HepG2 (cell line): ENCODE measurements at regions not wholly inside any gene's neighbourhood (a gene's known extent, or its start where the extent isn't known, plus 50 kb on each side); places are given as distances from the start of the nearest gene placed in this dataset.

Experiments used
- ATAC-seq: fragments of 200-7000 bp; cut with Tn5 transposase; 3 replicates; pipeline ENCODE4 v1.9.1; 2020; ENCODE audit warnings: mild to moderate bottlenecking, moderate library complexity
- BruUV-seq: library from RNA; stranded (reverse); fragments of 400-500 nt; replicated peaks from 2 replicates; lab custom pipeline; 2021; lab: Mats Ljungman, UMichigan
- CTCF ChIA-PET: fragments of 300-600 bp; formaldehyde crosslinking; extraction: SDS; loops from one replicate; lab custom pipeline; 2021; ENCODE audit warnings: low total read pairs, inconsistent platforms, low intra/inter-chr PET ratio; lab: Yijun Ruan, JAX
- POLR2A ChIA-PET: fragments of 350-600 bp; sonication (Branson Sonifier 250); formaldehyde crosslinking; loops from one replicate; lab custom pipeline; 2020; ENCODE audit warnings: antibody characterized with exemption, inconsistent platforms; lab: Yijun Ruan, JAX
- DNase-seq: peaks from one replicate; pipeline ENCODE4 v3.0.0-alpha.2; 2015; ENCODE audit warnings: low spot score
- FAIRE-seq: peaks from 3 replicates; lab custom pipeline; 2011; peaks lifted over from hg19 to GRCh38; lab: Jason Lieb, UNC
- H2AFZ ChIP-seq: one replicate; pipeline ENCODE4 v1.6.1; 2011; ENCODE audit warnings: low read length, inconsistent platforms
- H3K27ac ChIP-seq: fragments of 300-600 bp; 3 replicates; pipeline ENCODE4 v1.8.0; 2011; ENCODE audit warnings: mixed run types, mild to moderate bottlenecking, mixed read lengths, low read length, inconsistent platforms; ENCODE audit not compliant: insufficient read depth; ENCODE audit errors: extremely low read length
- H3K27me3 ChIP-seq, 2 experiments: fragments of 200-600 bp in 1 of 2; 2 replicates in 1 of 2; 3 replicates in 1 of 2; pipeline versions ENCODE4 v1.6.0 to v1.8.0; 2011; ENCODE audit warnings: low read length in 2 of 2, mild to moderate bottlenecking in 2 of 2, moderate library complexity in 2 of 2, inconsistent platforms in 1 of 2; ENCODE audit not compliant: insufficient read depth in 2 of 2, control insufficient read depth in 1 of 2
- H3K36me3 ChIP-seq, 2 experiments: fragments of 200-600 bp in 1 of 2; replicated peaks in 1 of 2; 2 replicates in 1 of 2; 3 replicates in 1 of 2; pipeline versions ENCODE4 v1.5.1 to v1.8.0; 2011; ENCODE audit warnings: low read length in 2 of 2, inconsistent platforms in 1 of 2; ENCODE audit not compliant: insufficient read depth in 2 of 2, control insufficient read depth in 1 of 2
- H3K4me1 ChIP-seq: 2 replicates; pipeline ENCODE4 v1.5.1; 2012; ENCODE audit warnings: low read length, inconsistent platforms; ENCODE audit not compliant: insufficient read depth
- H3K4me2 ChIP-seq: 2 replicates; pipeline ENCODE4 v1.6.0; 2011; ENCODE audit warnings: low read depth, low read length, inconsistent platforms
- H3K4me3 ChIP-seq, 3 experiments: fragments of 200-600 bp in 1 of 3; sonication (generic), shearing (Covaris generic) in 1 of 3; replicated peaks in 1 of 3; 2 replicates each; pipeline ENCODE4 v1.5.1; 2011 to 2016; ENCODE audit warnings: low read length in 3 of 3, inconsistent platforms in 2 of 3, low read depth in 2 of 3, mild to moderate bottlenecking in 2 of 3, control low read depth in 1 of 3, mixed read lengths in 1 of 3; ENCODE audit not compliant: insufficient read depth in 1 of 3
- H3K79me2 ChIP-seq: one replicate; pipeline ENCODE4 v1.6.1; 2011; ENCODE audit warnings: low read length, inconsistent platforms; ENCODE audit not compliant: insufficient read depth
- H3K9ac ChIP-seq: 2 replicates; pipeline ENCODE4 v1.6.0; 2011; ENCODE audit warnings: mild to moderate bottlenecking, low read depth, low read length, inconsistent platforms; ENCODE audit not compliant: insufficient read depth
- H3K9me3 ChIP-seq: 2 replicates; pipeline ENCODE4 v1.5.1; 2012; ENCODE audit warnings: mild to moderate bottlenecking, low read length
- H4K20me1 ChIP-seq: 2 replicates; pipeline ENCODE4 v1.6.0; 2011; ENCODE audit warnings: inconsistent platforms, mild to moderate bottlenecking, low read length, moderate library complexity; ENCODE audit not compliant: insufficient read depth
- FOSL1 ChIP-seq: sonication (generic); formaldehyde crosslinking; IDR thresholded peaks from 2 replicates; pipeline ENCODE4 v1.9.0; 2021; ENCODE audit warnings: missing genetic modification reagents, borderline replicate concordance
- GFI1 ChIP-seq: sonication (generic); formaldehyde crosslinking; IDR thresholded peaks from 2 replicates; pipeline ENCODE4 v1.5.0; 2020; ENCODE audit warnings: missing genetic modification reagents, mild to moderate bottlenecking, borderline replicate concordance
- HNF4A ChIP-seq: sonication (generic); formaldehyde crosslinking; IDR thresholded peaks from 2 replicates; pipeline ENCODE4 v1.4.0; 2020; ENCODE audit warnings: missing genetic modification reagents
- MED1 ChIP-seq: sonication (generic); formaldehyde crosslinking; IDR thresholded peaks from 2 replicates; pipeline ENCODE4 v1.4.0; 2020; ENCODE audit warnings: missing genetic modification reagents
- RBFOX2 ChIP-seq: fragments of 200-400 bp; formaldehyde crosslinking; IDR thresholded peaks from 2 replicates; pipeline ENCODE4 v1.6.1; 2017; ENCODE audit warnings: low read depth, mild to moderate bottlenecking, low read length
- SPEN ChIP-seq: sonication (generic); formaldehyde crosslinking; IDR thresholded peaks from 2 replicates; pipeline ENCODE4 v1.5.1; 2020; ENCODE audit warnings: low read depth, mild to moderate bottlenecking, missing genetic modification reagents
- TCF7 ChIP-seq: sonication (generic); IDR thresholded peaks from 2 replicates; pipeline ENCODE4 v1.6.1; 2016; ENCODE audit warnings: antibody characterized with exemption, low read depth
- YY1 ChIP-seq: IDR thresholded peaks from 2 replicates; pipeline ENCODE4 v1.6.1; 2011; ENCODE audit warnings: low read length, low read depth, moderate library complexity, mild to moderate bottlenecking; ENCODE audit not compliant: insufficient read depth, insufficient replicate concordance
- ZFX ChIP-seq: sonication (generic); formaldehyde crosslinking; IDR thresholded peaks from 2 replicates; pipeline ENCODE4 v1.4.0; 2020; ENCODE audit warnings: mild to moderate bottlenecking, low read depth, missing genetic modification reagents, moderate library complexity
- ZFY ChIP-seq: sonication (generic); formaldehyde crosslinking; IDR thresholded peaks from 2 replicates; pipeline ENCODE4 v1.4.0; 2020; ENCODE audit warnings: missing genetic modification reagents
- ZKSCAN5 ChIP-seq: sonication (generic); formaldehyde crosslinking; IDR thresholded peaks from 2 replicates; pipeline ENCODE4 v1.5.1; 2020; ENCODE audit warnings: mild to moderate bottlenecking, missing genetic modification reagents
- ZNF180 ChIP-seq: sonication (generic); formaldehyde crosslinking; IDR thresholded peaks from 2 replicates; pipeline ENCODE4 v1.4.0; 2020; ENCODE audit warnings: low read depth, missing genetic modification reagents, borderline replicate concordance
- ZNF260 ChIP-seq: sonication (generic); formaldehyde crosslinking; IDR thresholded peaks from 2 replicates; pipeline ENCODE4 v1.4.0; 2020; ENCODE audit warnings: missing genetic modification reagents, low read depth, mild to moderate bottlenecking, borderline replicate concordance
- ZNF382 ChIP-seq: sonication (generic); formaldehyde crosslinking; IDR thresholded peaks from 2 replicates; pipeline ENCODE4 v1.5.0; 2020; ENCODE audit warnings: missing genetic modification reagents, mild to moderate bottlenecking, borderline replicate concordance
- ZNF598 ChIP-seq: sonication (generic); formaldehyde crosslinking; IDR thresholded peaks from 2 replicates; pipeline ENCODE4 v1.5.1; 2020; ENCODE audit warnings: mild to moderate bottlenecking, missing genetic modification reagents, borderline replicate concordance
- WGBS: methylation state at CpG from one replicate; pipeline ENCODE4 v1.1.6; 2017; ENCODE audit warnings: low lambda C conversion rate; 5-methylcytosine and 5-hydroxymethylcytosine counted together
- in situ Hi-C: cut with HindIII; loops from 2 replicates; pipeline ENCODE4 v1.10.0; 2017; ENCODE audit warnings: low pct_unique_long_range_greater_than_20kb; ENCODE audit not compliant: extremely low pct_ligation_motif_present
- intact Hi-C: fragments of 100-400 bp; cut with micrococcal nuclease; formaldehyde crosslinking; loops from one replicate; pipeline ENCODE4 v1.10.0; 2022; ENCODE audit not compliant: unreplicated experiment
- TF ChIP-seq, protein P1 (sequence below): sonication (generic); formaldehyde crosslinking; IDR thresholded peaks from 2 replicates; pipeline ENCODE4 v1.5.0; 2020; ENCODE audit warnings: mild to moderate bottlenecking, missing genetic modification reagents
- TF ChIP-seq, protein P2 (sequence below): sonication (generic); formaldehyde crosslinking; IDR thresholded peaks from 2 replicates; pipeline ENCODE4 v1.5.0; 2020; ENCODE audit warnings: missing genetic modification reagents

DNA sequence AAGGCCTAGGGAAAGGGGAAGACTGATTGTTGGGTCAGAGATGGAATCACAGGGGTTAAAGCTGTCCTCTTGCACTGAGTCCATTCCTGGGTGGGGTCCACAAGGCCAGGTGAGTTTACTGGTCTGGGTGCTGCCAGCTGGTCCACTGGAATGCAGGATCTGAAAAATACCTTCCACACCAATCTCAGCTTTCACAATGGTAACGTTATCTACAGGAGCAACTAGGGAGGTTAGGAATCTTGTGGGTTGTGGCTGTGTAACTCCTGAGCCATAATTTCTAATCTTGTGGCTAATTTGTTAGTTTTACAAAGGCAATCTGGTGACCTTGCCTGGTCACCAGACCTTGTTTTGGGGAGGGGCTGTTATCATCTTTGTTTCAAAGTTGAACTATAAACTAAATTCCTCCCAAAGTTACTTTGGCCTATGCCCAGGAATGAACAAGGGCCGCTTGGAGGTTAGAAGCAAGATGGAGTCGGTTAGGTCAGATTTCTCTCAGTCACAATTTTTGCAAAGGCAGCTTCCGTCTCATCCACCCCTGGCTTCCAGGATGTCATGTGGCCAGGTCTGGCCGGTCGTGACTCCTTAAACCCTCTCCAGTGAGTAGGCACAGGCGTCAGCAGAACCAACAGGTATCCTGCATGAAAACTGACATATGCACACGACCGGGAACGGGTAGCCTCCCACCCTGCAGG, 123.3 kb upstream of the SH3BP4 start:
- WGBS: 89% methylated on average over 10 of the region's 10 CpGs
- ATAC-seq (no peak; the same call in 2 of the 3 replicates), DNase-seq (peak; percentile 61), FAIRE-seq (no peak)
- Histone ChIP-seq H2AFZ (no peak overlapping the region), H3K27me3 (no peaks in the 10 kb centered on the region), H3K79me2 (no peaks in the 10 kb centered on the region), H3K9me3 (no peaks in the 10 kb centered on the region), H3K4me1 (peaks cover 65% of the 10 kb centered on the region), H3K27ac (no peak overlapping the region), H3K36me3 (no peaks in the 10 kb centered on the region), H3K9ac (no peak overlapping the region), H3K4me2 (no peak overlapping the region), H4K20me1 (no peaks in the 10 kb centered on the region), H3K4me3 (no peak overlapping the region)
- ChIA-PET CTCF (no interaction called here), POLR2A (interaction anchor here (1.0 kb wide), 1 partner anchor 52 kb away, joined by 3 read pairs; no protein-coding TSS in a partner anchor)
- in situ Hi-C loops: no loop called here
- intact Hi-C loops: no loop called here
- BruUV-seq: no TSS peak
- TF ChIP-seq HNF4A (CRISPR knock-in tag) (peak; percentile 80), MED1 (CRISPR knock-in tag) (peak; percentile 53), FOSL1 (CRISPR knock-in tag) (no peak), ZFX (0 out of 2 replicates have a peak, but pooled peaks have one; percentile 9), ZNF598 (CRISPR knock-in tag) (no peak; the same call in 1 of the 2 replicates), TCF7 (no peak), ZKSCAN5 (CRISPR knock-in tag) (no peak), ZNF382 (CRISPR knock-in tag) (no peak), RBFOX2 (no peak), ZNF260 (no peak), GFI1 (CRISPR knock-in tag) (0 out of 2 replicates have a peak, but pooled peaks have one; percentile 59), SPEN (CRISPR knock-in tag) (no peak), ZFY (CRISPR knock-in tag) (no peak), YY1 (no peak), ZNF180 (CRISPR knock-in tag) (no peak)
- TF ChIP-seq, protein P1, sequence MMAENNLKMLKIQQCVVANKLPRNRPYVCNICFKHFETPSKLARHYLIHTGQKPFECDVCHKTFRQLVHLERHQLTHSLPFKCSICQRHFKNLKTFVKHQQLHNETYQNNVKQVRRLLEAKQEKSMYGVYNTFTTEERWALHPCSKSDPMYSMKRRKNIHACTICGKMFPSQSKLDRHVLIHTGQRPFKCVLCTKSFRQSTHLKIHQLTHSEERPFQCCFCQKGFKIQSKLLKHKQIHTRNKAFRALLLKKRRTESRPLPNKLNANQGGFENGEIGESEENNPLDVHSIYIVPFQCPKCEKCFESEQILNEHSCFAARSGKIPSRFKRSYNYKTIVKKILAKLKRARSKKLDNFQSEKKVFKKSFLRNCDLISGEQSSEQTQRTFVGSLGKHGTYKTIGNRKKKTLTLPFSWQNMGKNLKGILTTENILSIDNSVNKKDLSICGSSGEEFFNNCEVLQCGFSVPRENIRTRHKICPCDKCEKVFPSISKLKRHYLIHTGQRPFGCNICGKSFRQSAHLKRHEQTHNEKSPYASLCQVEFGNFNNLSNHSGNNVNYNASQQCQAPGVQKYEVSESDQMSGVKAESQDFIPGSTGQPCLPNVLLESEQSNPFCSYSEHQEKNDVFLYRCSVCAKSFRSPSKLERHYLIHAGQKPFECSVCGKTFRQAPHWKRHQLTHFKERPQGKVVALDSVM (CRISPR knock-in tag): no peak
- TF ChIP-seq, protein P2, sequence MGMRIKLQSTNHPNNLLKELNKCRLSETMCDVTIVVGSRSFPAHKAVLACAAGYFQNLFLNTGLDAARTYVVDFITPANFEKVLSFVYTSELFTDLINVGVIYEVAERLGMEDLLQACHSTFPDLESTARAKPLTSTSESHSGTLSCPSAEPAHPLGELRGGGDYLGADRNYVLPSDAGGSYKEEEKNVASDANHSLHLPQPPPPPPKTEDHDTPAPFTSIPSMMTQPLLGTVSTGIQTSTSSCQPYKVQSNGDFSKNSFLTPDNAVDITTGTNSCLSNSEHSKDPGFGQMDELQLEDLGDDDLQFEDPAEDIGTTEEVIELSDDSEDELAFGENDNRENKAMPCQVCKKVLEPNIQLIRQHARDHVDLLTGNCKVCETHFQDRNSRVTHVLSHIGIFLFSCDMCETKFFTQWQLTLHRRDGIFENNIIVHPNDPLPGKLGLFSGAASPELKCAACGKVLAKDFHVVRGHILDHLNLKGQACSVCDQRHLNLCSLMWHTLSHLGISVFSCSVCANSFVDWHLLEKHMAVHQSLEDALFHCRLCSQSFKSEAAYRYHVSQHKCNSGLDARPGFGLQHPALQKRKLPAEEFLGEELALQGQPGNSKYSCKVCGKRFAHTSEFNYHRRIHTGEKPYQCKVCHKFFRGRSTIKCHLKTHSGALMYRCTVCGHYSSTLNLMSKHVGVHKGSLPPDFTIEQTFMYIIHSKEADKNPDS: no peak
